GM21576 (cell line): ENCODE measurements at regions not wholly inside any gene's neighbourhood (a gene's known extent, or its start where the extent isn't known, plus 50 kb on each side); places are given as distances from the start of the nearest gene placed in this dataset.

Experiments used
- ATAC-seq: cut with Tn5 transposase; IDR thresholded peaks from one replicate; pipeline ENCODE4 v1.9.1; 2021; ENCODE audit warnings: mild to moderate bottlenecking, moderate library complexity; ENCODE audit not compliant: unreplicated experiment

DNA sequence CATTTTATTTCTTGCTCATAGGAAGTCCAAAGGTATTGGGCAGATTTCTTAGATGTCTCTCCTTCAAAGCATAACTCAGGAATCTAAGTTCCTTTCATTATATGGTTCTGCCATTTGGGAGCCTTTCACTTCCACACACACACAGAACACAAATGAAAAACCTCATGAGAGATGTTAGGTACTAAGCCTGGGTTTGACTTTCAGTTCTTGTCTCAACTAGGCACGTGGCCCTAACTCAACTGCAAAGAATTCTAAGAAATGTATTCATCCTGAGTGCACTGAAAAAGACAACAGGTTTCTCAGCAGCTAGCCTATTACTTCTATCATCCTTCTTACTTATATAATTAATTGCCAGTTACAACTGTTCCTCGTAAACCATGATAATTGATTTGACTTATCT is 190.0 kb upstream of the SAMSN1 start:
- peak; percentile 78 for ATAC-seq

DNA sequence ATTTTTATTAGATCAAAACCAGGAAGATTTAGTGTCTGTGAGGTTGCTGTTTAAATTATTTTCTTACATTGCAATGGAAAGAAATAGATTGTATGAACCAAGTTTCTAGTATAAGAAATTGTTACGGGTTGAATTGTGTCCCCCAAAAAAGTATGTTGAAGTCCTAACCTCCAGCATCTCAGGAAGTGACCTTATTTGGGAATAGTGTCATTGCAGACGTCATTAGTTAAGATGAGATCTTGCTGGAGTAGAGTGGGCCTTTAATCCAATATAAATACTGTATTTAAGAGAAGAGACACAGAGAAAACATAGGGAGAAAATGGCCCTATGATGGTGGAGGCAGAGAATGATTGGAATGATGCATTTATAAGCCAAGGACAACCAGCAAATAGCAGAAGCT is 188.7 kb upstream of the SAMSN1 start:
- no peak for ATAC-seq

DNA sequence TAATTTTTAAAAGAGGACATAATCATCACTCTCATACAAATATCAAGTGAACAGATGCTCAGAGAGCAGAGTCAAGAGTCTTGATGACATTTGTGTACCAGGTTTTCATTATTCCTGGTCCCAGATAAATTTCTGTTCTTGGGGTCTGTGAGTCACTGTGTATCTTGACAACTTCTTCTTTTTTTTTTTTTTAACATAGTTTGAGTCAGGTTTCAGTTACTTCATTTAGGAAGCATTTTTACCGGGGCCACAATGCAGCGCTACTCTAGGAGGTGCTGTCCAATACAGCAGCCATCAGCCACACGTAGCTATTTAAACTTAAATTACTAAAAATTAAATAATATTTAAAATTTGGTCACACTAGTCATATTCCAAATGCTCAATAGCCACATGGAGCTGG is 188.1 kb upstream of the SAMSN1 start:
- ATAC-seq = no peak

DNA sequence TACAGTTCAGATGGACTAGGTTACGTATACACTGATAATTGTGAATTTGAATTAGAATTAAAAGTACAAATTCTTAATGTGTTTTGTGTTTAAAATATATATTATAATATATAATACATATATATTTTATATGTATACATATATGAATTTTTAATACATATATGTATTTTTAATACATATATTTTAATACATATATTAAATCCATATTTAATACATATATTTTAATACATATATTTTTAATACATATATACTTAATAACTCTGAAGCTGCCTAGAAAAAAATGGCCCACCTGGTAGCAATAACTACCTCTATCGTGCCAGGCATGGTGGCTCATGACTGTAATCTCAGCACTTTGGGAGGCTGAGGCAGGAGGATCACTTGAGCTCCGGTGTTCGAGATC is 179.1 kb upstream of the SAMSN1 start:
- no peak for ATAC-seq

DNA sequence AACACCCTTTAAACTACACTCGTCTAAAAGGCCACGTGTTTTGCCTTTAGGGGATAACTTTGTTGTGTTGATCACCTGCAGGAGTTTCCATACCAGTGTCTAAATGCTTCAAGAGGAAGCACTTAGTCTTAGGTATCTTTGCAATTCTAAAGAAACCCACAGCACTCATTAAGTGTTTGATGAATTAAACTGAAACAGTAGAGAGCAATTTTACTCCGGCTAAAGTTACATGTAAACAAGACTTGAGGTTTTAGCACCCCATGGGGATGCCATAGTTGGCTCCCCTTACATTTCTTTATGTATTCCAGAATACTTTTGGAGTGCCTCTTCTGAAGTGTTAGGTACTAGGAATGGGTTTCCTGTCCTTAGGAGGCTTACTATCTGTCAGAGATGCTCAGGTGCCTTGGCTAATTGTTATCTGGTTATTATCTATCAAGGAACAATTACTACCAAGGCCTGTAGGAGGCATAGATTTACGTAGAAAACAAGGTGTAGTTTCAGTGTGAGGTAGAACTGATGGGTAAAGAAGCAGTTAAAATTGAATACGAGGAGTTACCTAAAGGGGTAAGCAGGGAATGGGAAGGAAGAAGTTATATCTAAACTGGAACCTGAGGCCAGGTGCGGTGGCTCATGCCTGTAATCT is 176.8 kb upstream of the SAMSN1 start:
- ATAC-seq = no peak

DNA sequence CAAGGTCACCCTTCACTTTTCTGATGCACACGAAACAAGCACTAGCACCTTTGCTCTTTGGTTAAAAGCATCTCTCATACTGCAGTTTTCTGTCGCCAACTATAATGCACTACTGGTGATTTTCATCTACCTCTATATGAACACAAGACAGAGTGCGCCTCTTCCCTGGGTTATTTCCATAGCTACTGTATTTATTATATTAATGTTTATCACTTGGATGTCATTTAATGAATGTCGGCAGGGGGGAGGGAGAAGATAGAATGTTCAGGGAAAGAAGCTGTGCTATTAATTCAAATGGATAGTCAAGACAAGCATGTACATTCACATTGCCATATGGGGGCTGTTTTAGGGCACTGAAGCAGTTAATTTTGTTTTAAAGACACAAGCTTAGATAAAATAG is 174.1 kb upstream of the SAMSN1 start:
- ATAC-seq = no peak

DNA sequence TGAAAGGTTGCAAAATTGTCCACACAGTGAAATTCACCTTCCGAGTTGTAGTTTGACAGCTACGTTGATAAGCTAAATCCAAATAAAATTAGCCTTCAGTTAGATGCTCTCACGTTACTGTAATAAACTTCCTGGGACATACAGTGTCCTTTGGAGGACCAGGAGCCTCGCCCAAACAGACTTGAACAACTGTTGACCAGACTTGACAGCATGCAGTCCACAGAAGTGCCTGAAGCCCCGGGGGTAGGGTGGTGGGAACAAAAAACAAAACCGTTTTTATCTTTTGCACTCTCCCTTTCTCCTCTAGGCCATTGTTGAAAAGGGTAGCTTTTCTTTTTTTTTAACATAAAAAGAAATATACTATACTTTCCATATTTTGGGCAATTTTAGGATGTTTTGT is 172.8 kb upstream of the SAMSN1 start:
- ATAC-seq = no peak

DNA sequence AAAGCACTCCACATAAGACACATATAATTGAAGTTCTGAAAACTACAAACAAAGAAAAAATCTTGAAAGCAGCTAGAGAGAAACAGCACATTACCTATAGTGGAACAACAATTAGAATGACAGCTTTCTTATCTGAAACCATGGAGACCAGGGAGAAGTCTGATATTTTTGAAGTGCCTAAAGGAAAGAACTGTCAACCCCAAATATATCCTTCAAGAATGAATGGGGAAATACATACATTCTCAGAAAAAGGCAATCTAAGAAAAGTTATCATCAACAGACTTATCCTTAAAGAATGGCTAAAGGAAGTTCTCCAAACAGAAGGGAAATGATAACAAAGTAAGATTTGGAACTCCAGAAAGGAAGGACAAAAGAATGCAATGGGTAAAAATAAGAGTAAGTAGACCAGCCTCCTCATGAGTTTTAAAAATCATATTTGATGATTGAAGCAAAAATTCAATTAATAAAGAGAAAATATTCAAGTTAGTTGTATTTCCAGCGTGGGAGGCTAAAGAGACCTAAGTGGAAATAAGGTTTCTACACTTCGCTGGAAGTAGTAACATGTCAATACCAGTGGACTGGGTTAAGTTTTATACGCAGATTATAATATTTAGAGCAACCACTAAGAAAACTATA is 170.8 kb upstream of the SAMSN1 start:
- no peak for ATAC-seq

DNA sequence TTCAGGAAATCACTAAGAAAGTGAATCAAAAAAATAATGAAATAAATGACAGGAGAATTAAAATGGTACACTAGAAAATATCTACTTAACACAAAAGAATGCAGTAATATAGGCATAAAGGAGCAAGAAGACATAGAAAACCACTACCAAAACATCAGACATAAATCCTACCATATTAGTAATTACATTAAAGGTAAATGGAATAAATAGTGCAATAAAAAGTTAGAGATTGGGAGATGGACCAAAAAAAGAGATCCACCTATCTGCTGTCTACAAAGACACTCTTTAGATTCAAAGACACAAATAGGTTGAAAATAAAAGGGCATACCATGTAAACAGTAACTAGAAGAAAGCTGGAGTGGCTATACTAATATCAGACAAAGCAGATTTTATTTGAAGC is 167.0 kb upstream of the SAMSN1 start:
- ATAC-seq = no peak

DNA sequence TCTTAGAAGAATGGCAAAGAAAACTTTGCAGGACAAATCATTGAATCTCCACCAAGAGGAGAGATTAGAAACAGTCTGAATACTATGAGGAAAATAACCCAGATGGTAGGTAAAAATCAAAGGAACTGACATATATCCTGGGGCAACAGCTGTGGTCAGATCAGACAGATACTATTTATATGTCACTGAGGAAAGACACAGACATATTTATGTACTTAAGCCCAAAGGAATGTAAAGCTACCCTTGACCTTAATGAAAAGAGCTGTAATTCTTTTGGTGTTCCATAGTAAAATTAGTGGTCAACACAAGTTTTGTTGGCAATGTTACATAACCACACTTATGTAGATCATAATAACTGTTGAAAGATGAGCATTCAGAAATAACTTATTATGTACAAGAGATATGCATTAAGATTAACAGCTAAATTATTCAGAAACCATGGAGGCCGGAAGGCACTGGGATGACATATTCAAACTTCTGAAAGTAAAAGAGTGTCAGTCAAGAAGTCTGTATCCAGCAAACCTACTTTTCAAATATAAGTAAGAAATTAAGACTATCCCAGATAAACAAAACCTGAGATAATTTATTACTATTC is 166.1 kb upstream of the SAMSN1 start:
- no peak for ATAC-seq

DNA sequence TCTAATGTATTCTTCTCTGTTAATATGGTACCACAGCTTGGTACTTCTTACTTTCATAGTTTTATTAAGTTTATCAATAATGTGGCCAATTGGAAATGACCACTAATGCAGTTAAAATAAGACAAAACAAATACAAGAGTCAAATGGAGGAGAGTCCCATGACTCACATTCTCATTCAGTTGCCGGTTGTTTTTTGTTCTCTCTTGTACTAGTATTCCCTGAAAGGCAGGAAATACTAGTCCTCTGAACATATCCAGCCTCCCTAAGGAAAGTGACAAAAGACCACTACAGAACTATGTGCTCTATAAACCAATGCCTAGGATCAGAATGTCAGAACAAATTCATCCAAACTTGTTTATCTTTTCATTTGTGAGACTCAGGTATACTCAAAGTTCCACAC is 165.2 kb upstream of the SAMSN1 start:
- no peak for ATAC-seq

DNA sequence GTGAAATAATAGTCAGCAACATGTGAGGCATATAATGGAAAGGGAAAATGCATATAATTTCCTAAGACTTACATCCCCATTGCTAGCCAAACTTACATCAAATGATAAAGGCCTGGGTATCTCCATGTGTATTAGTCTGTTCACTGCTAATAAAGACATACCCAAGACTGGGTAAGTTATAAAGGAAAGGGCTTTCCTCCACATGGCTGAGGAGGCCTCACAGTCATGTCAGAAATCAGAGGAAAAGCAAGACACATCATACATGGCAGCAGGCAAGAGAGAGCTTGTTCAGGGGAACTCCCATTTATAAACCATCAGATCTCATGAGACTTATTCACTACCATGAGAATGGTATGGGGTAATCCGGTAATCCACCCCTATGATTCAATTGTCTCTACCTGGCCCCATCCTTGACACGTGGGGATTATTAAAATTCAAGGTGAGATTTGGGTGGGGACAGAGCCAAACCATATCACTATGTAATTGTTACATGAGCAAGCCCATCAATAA is 161.5 kb upstream of the SAMSN1 start:
- no peak for ATAC-seq

DNA sequence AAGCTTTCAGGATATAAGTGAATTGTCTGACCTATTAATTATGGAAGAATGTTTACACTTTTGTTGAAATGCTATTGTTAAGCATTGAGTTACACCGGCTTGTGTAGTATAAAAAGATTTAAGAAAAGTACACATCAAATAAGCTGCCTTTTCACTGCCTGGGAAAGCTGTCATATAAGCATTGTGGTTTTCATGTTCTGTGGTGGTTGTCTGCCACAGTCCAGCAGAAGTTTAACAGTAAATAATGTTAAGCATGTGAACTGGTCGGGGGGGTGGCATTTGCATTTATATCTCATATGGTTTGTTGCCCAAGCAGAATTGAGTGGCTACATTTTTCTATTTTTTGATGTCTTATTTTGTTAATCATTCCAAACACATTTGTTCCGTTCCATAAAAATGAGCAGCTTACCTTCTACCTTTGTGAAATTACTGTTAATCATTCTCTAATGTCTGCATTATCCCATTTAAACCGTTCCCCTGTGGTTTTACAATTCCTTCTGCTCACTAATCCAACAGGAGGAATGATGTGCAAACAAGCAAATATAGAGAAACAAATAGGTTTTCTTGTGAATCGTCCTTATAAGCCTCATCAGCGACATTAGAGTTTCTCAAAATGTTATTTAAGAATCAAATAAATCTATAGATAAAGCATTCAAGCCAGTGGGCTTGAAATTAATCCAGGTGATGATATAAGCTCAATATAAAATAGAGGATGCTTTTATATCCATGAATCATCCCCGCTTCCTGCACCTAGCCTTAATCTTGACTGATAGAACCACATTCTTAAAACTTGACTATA is 160.8 kb upstream of the SAMSN1 start:
- no peak for ATAC-seq

DNA sequence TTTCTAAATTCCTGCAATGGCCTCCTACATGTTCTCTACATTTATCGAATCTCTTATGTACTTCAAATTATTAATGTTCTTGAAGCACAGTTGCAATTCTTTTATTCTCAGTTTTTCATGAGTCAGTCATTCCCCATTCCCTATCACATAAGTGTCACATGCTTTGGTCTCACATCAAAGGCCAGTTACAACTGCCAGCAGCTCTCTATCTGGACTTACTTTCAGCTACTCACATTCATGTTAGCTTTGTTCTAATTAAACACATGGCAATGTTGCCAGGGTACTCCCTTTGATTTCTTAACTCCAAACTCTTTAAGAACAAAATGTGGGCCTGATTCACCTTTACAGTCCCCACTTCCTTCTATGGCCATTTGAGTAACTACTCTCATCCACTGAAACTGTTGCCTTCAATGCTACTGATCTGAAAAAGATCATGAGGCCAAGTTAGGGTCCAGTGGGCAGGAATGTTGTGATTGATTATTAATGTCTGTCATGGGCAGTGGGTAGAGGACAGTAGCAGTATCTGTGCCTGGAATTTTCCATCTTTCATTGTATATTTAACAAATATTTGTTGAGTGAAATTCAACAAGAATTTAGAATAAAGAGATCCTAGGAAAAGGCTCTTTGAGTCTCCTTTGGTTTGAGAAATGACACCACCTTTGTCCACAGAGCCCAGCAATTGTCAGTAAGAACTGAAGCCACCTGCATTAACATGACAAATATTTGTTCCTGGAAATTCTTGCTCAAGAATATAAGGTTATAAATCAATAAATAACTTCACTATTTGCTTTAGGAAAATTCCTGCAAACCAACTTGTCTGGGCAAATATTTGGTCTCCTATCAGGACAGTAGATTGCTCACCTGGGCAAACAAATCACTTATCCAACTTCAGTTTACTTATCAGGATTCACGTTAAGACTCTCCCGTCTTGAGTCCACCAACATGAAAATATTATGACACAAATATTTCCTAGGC is 153.6 kb upstream of the SAMSN1 start:
- ATAC-seq = no peak

DNA sequence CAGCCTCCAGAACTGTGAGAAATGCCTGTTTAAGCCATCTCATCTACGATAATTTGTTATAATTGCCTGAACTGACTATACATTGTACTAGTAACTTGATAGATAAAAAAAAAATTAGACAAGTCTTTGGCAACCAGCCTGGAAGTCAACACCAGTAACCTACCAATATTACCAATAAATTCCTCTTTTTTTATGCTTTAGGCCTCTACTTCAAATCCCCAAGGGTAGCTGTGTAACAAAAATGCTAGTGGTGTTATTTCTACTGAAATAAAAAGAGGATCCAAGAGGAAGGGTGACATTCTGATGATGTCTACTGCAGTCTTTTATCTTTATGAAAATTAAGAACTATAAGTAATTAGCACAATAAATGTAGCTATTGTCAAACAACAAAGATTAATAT is 151.7 kb upstream of the SAMSN1 start:
- no peak for ATAC-seq

DNA sequence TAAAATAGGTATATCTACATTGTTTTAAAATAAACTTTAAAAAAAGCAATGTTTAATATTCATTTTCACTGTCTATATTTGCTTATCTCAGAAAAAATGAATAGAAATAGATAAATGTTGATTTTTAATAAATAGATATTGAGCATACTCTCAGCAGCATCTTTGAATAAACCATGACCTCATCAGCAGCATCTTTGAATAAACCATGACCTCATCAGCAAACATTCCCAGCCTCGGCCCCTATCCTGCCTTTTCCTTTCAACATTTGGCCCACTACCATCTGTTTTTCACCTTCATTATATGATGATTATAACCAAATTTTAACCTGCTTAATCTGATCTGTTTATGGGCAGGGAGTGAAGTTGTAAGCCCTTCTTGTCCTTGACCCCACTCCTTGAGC is 148.7 kb upstream of the SAMSN1 start:
- ATAC-seq = no peak

DNA sequence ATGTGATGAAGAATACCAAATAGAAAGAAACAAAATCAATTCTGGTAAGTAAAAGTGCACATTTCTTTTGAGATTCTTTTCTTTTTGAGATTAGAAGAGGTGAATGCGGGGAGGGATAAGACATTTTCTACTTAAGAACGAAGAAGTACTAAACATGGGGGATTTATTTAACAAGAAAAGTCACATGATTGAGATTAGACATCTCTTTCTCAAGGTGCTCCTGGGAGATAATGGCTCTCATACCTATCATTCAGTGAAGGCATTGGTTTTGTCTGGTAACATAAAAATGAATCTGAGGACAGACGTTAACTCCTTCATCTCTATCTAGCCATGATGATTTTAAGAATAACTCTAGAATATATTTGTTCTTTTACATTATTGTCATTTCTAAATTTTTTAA is 147.9 kb upstream of the SAMSN1 start:
- no peak for ATAC-seq

DNA sequence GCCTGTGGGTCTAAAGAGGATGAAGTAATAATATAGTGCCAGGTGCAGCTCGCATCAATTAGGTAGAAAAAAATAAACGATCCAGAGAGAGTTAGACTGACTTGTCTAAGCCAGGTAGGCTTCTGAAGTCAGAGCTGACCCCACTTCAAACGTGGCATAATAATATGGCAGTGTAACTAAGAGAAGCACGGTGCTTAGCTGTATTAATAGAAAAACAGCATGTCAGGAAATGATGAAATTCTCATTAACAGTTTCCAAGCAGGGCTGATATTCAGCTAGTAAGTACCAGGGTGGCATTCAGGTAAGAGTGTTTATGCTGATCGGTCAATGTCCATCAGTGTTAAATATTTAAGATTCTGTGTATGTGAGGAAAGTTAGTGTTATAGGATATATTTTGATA is 145.8 kb upstream of the SAMSN1 start:
- ATAC-seq = no peak

DNA sequence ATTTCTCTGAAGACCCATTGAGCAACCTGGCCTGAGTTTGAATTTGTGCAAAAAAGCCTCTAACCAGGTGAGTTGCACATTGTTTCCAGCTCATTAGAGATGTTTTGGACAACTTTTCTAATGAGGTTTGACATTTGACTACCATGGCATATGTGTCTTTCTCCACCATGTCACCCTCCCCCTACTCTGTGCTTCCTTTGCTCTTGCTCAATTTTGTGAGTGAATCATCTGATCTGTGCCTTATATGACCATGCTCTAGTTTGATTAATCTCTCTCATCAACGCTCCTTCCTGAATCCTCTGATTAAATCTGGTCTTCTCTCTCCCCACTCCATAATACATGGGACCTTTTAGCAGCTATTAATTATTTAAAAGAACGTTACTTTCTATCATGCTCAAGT is 144.8 kb upstream of the SAMSN1 start:
- ATAC-seq = no peak

DNA sequence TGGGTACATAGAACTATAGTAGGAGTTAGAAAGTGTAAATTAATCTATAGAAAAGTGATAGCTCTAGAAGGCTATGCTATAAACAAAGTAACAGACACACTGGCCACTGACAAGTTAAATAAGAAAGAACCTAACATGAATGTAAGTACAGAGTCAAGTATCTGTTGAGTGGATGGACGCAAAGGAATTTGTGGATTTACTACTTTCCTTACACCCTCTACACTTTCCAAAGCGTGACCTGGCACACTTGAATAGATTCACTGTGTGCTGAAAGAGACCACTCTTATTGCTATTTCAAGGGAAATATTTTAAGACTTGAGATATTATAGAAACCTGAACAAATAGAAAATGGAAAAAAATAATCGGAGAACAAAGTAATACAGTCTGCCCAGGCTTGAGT is 142.8 kb upstream of the SAMSN1 start:
- ATAC-seq = no peak

DNA sequence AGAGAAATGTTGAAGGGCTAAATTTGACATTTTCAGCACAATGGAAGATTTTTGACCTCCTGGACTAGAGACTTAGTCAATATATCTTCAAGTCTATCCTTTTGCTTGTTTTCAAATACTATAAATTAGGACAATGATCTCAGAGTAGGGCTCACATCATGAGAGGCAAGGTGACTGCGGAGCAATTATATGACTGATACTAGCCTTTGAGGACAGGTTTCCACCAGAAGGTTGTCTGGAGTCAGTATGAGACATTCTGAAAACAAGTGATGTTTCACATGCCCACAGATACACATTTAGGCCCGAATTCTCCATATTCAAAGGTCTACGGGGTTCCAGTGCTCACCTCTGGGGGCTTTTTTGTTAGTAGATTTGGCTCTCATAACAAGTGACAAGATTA is 142.3 kb upstream of the SAMSN1 start:
- peak; percentile 21 for ATAC-seq
